ENCODE measurements at regions not wholly inside any gene's neighbourhood (a gene's known extent, or its start where the extent isn't known, plus 50 kb on each side); places are given as distances from the start of the nearest gene placed in this dataset.

- Mint-ChIP-seq H3K27me3 (no peaks in the 10 kb centered on the region), H3K36me3 (ENCODE audit: low read depth) (no peaks in the 10 kb centered on the region), H3K4me3 (no peak overlapping the region), H3K27ac (no peak overlapping the region), H3K4me1 (ENCODE audit: low read depth) (no peaks in the 10 kb centered on the region), H3K9me3 (peaks cover 6% of the 10 kb centered on the region)
Observed at GRCh38 chr1:73953586-73953985, 244.4 kb downstream of the LRRIQ3 start.

- Mint-ChIP-seq H3K9me3 (peaks cover 6% of the 10 kb centered on the region), H3K36me3 (ENCODE audit: low read depth) (no peaks in the 10 kb centered on the region), H3K27me3 (no peaks in the 10 kb centered on the region), H3K27ac (no peak overlapping the region), H3K4me3 (no peak overlapping the region), H3K4me1 (ENCODE audit: low read depth) (no peaks in the 10 kb centered on the region)
Observed at GRCh38 chr1:73953186-73953585, 244.8 kb downstream of the LRRIQ3 start.

GRCh38 chr1:73948055-73948454, 249.9 kb downstream of the LRRIQ3 start:
- Mint-ChIP-seq H3K9me3 (peaks cover 6% of the 10 kb centered on the region), H3K36me3 (ENCODE audit: low read depth) (no peaks in the 10 kb centered on the region), H3K27ac (no peak overlapping the region), H3K4me1 (ENCODE audit: low read depth) (no peaks in the 10 kb centered on the region), H3K27me3 (no peaks in the 10 kb centered on the region), H3K4me3 (no peak overlapping the region)

- no peak overlapping the region for H3K27ac Mint-ChIP-seq
- H3K4me3 Mint-ChIP-seq = no peak overlapping the region
- peaks cover 6% of the 10 kb centered on the region for H3K9me3 Mint-ChIP-seq
- H3K4me1 Mint-ChIP-seq (ENCODE audit: low read depth) = no peaks in the 10 kb centered on the region
- H3K36me3 Mint-ChIP-seq (ENCODE audit: low read depth) = no peaks in the 10 kb centered on the region
- H3K27me3 Mint-ChIP-seq = no peaks in the 10 kb centered on the region
Observed at GRCh38 chr1:73947009-73947408, 251.0 kb downstream of the LRRIQ3 start.

GRCh38 chr1:73943270-73943669, 254.7 kb downstream of the LRRIQ3 start:
- Mint-ChIP-seq H3K4me1 (ENCODE audit: low read depth) (no peaks in the 10 kb centered on the region), H3K36me3 (ENCODE audit: low read depth) (no peaks in the 10 kb centered on the region), H3K27me3 (no peaks in the 10 kb centered on the region), H3K9me3 (no peaks in the 10 kb centered on the region), H3K27ac (no peak overlapping the region), H3K4me3 (no peak overlapping the region)

- H3K27ac Mint-ChIP-seq = no peak overlapping the region
- H3K36me3 Mint-ChIP-seq (ENCODE audit: low read depth) = no peaks in the 10 kb centered on the region
- no peak overlapping the region for H3K4me3 Mint-ChIP-seq
- H3K27me3 Mint-ChIP-seq = no peaks in the 10 kb centered on the region
- H3K4me1 Mint-ChIP-seq (ENCODE audit: low read depth) = no peaks in the 10 kb centered on the region
- H3K9me3 Mint-ChIP-seq = no peaks in the 10 kb centered on the region
Observed at GRCh38 chr1:73930293-73930692, 267.7 kb downstream of the LRRIQ3 start.

GRCh38 chr1:73914951-73915350, 283.0 kb downstream of the LRRIQ3 start:
- H3K4me3 Mint-ChIP-seq = no peak overlapping the region
- H3K9me3 Mint-ChIP-seq = peaks cover 16% of the 10 kb centered on the region
- H3K27ac Mint-ChIP-seq = no peak overlapping the region
- H3K27me3 Mint-ChIP-seq = no peaks in the 10 kb centered on the region
- H3K4me1 Mint-ChIP-seq (ENCODE audit: low read depth) = no peaks in the 10 kb centered on the region
- no peaks in the 10 kb centered on the region for H3K36me3 Mint-ChIP-seq (ENCODE audit: low read depth)

- Mint-ChIP-seq H3K36me3 (ENCODE audit: low read depth) (no peaks in the 10 kb centered on the region), H3K4me3 (no peak overlapping the region)
Observed at GRCh38 chr1:73913025-73913424, 285.0 kb downstream of the LRRIQ3 start.

GRCh38 chr1:73911849-73912248, 286.1 kb downstream of the LRRIQ3 start:
- Mint-ChIP-seq H3K4me1 (ENCODE audit: low read depth) (no peaks in the 10 kb centered on the region), H3K4me3 (no peak overlapping the region), H3K27ac (no peak overlapping the region), H3K27me3 (no peaks in the 10 kb centered on the region), H3K36me3 (ENCODE audit: low read depth) (no peaks in the 10 kb centered on the region), H3K9me3 (peaks cover 16% of the 10 kb centered on the region)

More at GRCh38 chr1:73913025-73913424, 285.0 kb downstream of the LRRIQ3 start:
- peaks cover 16% of the 10 kb centered on the region for H3K9me3 Mint-ChIP-seq
- no peaks in the 10 kb centered on the region for H3K27me3 Mint-ChIP-seq
- H3K4me1 Mint-ChIP-seq (ENCODE audit: low read depth) = no peaks in the 10 kb centered on the region
- no peak overlapping the region for H3K27ac Mint-ChIP-seq

- Mint-ChIP-seq H3K4me3 (no peak overlapping the region), H3K27ac (no peak overlapping the region), H3K36me3 (ENCODE audit: low read depth) (no peaks in the 10 kb centered on the region), H3K27me3 (no peaks in the 10 kb centered on the region), H3K4me1 (ENCODE audit: low read depth) (no peaks in the 10 kb centered on the region), H3K9me3 (peaks cover 16% of the 10 kb centered on the region)
Observed at GRCh38 chr1:73910466-73910865, 287.5 kb downstream of the LRRIQ3 start.

GRCh38 chr1:73910062-73910461, 287.9 kb downstream of the LRRIQ3 start:
- Mint-ChIP-seq H3K4me1 (ENCODE audit: low read depth) (no peaks in the 10 kb centered on the region), H3K27me3 (no peaks in the 10 kb centered on the region), H3K9me3 (peaks cover 16% of the 10 kb centered on the region), H3K36me3 (ENCODE audit: low read depth) (no peaks in the 10 kb centered on the region), H3K27ac (no peak overlapping the region), H3K4me3 (no peak overlapping the region)

GRCh38 chr1:73909043-73909562, 288.9 kb downstream of the LRRIQ3 start:
- Mint-ChIP-seq H3K4me1 (ENCODE audit: low read depth) (no peaks in the 10 kb centered on the region), H3K27me3 (no peaks in the 10 kb centered on the region), H3K36me3 (ENCODE audit: low read depth) (no peaks in the 10 kb centered on the region), H3K4me3 (no peak overlapping the region), H3K27ac (no peak overlapping the region), H3K9me3 (peaks cover 19% of the 10 kb centered on the region)

- Mint-ChIP-seq H3K4me3 (no peak overlapping the region), H3K36me3 (ENCODE audit: low read depth) (no peaks in the 10 kb centered on the region), H3K27ac (no peak overlapping the region), H3K27me3 (no peaks in the 10 kb centered on the region), H3K9me3 (peaks cover 7% of the 10 kb centered on the region), H3K4me1 (ENCODE audit: low read depth) (no peaks in the 10 kb centered on the region)
Observed at GRCh38 chr1:73907051-73907450, 290.9 kb downstream of the LRRIQ3 start.

GRCh38 chr1:73903092-73903491, 294.9 kb downstream of the LRRIQ3 start:
- H3K4me3 Mint-ChIP-seq = no peak overlapping the region
- no peaks in the 10 kb centered on the region for H3K27me3 Mint-ChIP-seq
- H3K27ac Mint-ChIP-seq = no peak overlapping the region
- H3K36me3 Mint-ChIP-seq (ENCODE audit: low read depth) = no peaks in the 10 kb centered on the region
- H3K4me1 Mint-ChIP-seq (ENCODE audit: low read depth) = no peaks in the 10 kb centered on the region
- H3K9me3 Mint-ChIP-seq = peaks cover 3% of the 10 kb centered on the region

- H3K9me3 Mint-ChIP-seq = peaks cover 3% of the 10 kb centered on the region
- no peak overlapping the region for H3K4me3 Mint-ChIP-seq
- H3K4me1 Mint-ChIP-seq (ENCODE audit: low read depth) = no peaks in the 10 kb centered on the region
- no peaks in the 10 kb centered on the region for H3K27me3 Mint-ChIP-seq
- H3K36me3 Mint-ChIP-seq (ENCODE audit: low read depth) = no peaks in the 10 kb centered on the region
- H3K27ac Mint-ChIP-seq = no peak overlapping the region
Observed at GRCh38 chr1:73901738-73902137, 296.2 kb downstream of the LRRIQ3 start.

- no peak overlapping the region for H3K27ac Mint-ChIP-seq
- no peak overlapping the region for H3K4me3 Mint-ChIP-seq
Observed at GRCh38 chr1:73899311-73899710, 298.7 kb downstream of the LRRIQ3 start.

More at GRCh38 chr1:73899311-73899710, 298.7 kb downstream of the LRRIQ3 start:
- Mint-ChIP-seq H3K27me3 (no peaks in the 10 kb centered on the region), H3K36me3 (ENCODE audit: low read depth) (no peaks in the 10 kb centered on the region), H3K9me3 (peaks cover 2% of the 10 kb centered on the region), H3K4me1 (ENCODE audit: low read depth) (no peaks in the 10 kb centered on the region)

All from stimulated activated naive CD8-positive, alpha-beta T cell treated with anti-CD3 and anti-CD28 coated beads, Interleukin-15, Interleukin-2, amounts not matched to agents 100 ng/mL and 50 ng/mL, for 24 hours (primary cell).